H1 (cell line): ENCODE measurements at regions not wholly inside any gene's neighbourhood (a gene's known extent, or its start where the extent isn't known, plus 50 kb on each side); places are given as distances from the start of the nearest gene placed in this dataset.

Source experiments
- CTCF ChIA-PET: fragments of 300-600 bp; sonication (Branson Sonifier 250); formaldehyde crosslinking; loops from one replicate; lab custom pipeline; 2021; ENCODE audit not compliant: partially characterized antibody; lab: Charles Lee
- POLR2A ChIA-PET: fragments of 300-600 bp; sonication (Branson Sonifier 250); formaldehyde crosslinking; loops from one replicate; lab custom pipeline; 2021; ENCODE audit warnings: inconsistent platforms; ENCODE audit not compliant: partially characterized antibody; lab: Charles Lee
- DNase-seq, 2 experiments: peaks; one replicate each; pipeline versions ENCODE4 v3.0.0 to v3.0.0-alpha.2; 2010 to 2022; ENCODE audit warnings: low spot score in 2 of 2, low read depth in 1 of 2, mixed read lengths in 1 of 2
- FAIRE-seq: peaks from 2 replicates; lab custom pipeline; 2011; peaks lifted over from hg19 to GRCh38; lab: Jason Lieb, UNC
- H2AFZ ChIP-seq: 2 replicates; pipeline ENCODE4 v1.8.1; 2012; ENCODE audit warnings: low read length, inconsistent platforms
- H2AK5ac ChIP-seq: 2 replicates; pipeline ENCODE4 v1.6.1; 2013; ENCODE audit warnings: low read depth, low read length
- H2BK120ac ChIP-seq: replicated peaks from 2 replicates; pipeline ENCODE3; 2013; ENCODE audit warnings: low read depth, low read length, inconsistent platforms
- H2BK12ac ChIP-seq: 2 replicates; pipeline ENCODE4 v1.6.1; 2013; ENCODE audit warnings: low read depth, low read length
- H2BK15ac ChIP-seq: 2 replicates; pipeline ENCODE4 v1.6.1; 2013; ENCODE audit warnings: low read length
- H2BK20ac ChIP-seq: 2 replicates; pipeline ENCODE4 v1.6.1; 2013; ENCODE audit warnings: low read length
- H2BK5ac ChIP-seq: 2 replicates; pipeline ENCODE4 v1.6.1; 2013; ENCODE audit warnings: low read depth, low read length
- H3K14ac ChIP-seq: 2 replicates; pipeline ENCODE4 v1.6.1; 2013; ENCODE audit warnings: inconsistent platforms; ENCODE audit not compliant: insufficient read length
- H3K18ac ChIP-seq: 2 replicates; pipeline ENCODE4 v1.6.1; 2013; ENCODE audit warnings: low read length; ENCODE audit errors: extremely low read depth
- H3K23ac ChIP-seq: 2 replicates; pipeline ENCODE4 v1.6.1; 2013; ENCODE audit warnings: inconsistent platforms; ENCODE audit not compliant: insufficient read length
- H3K23me2 ChIP-seq: 2 replicates; pipeline ENCODE4 v1.6.1; 2013; ENCODE audit warnings: low read depth, low read length
- H3K27ac ChIP-seq: 2 replicates; pipeline ENCODE4 v1.6.1; 2011; ENCODE audit warnings: low read depth, low read length, inconsistent platforms
- H3K27me3 ChIP-seq, 4 experiments: replicated peaks in 1 of 4; 1 replicate in 1 of 4; 2 replicates in 3 of 4; pipeline versions ENCODE4 v1.6.1 to v1.8.1; 2011 to 2013; ENCODE audit warnings: low read length in 3 of 4, mild to moderate bottlenecking in 3 of 4, inconsistent platforms in 2 of 4, mixed read lengths in 2 of 4, moderate library complexity in 1 of 4; ENCODE audit not compliant: control insufficient read depth in 3 of 4, insufficient read depth in 3 of 4; ENCODE audit errors: extremely low read depth in 1 of 4
- H3K36me3 ChIP-seq, 4 experiments: 2 replicates each; pipeline versions ENCODE4 v1.6.1 to v1.8.1; 2011 to 2013; ENCODE audit warnings: mild to moderate bottlenecking in 4 of 4, low read length in 3 of 4, moderate library complexity in 2 of 4, control low read depth in 1 of 4, inconsistent platforms in 1 of 4; ENCODE audit not compliant: insufficient read depth in 4 of 4, control insufficient read depth in 2 of 4
- H3K4ac ChIP-seq: replicated peaks from 2 replicates; pipeline ENCODE3; 2013; ENCODE audit warnings: low read length, low read depth, mixed read lengths, inconsistent platforms; ENCODE audit not compliant: insufficient read length
- H3K4me1 ChIP-seq, 4 experiments: replicated peaks in 1 of 4; 1 replicate in 1 of 4; 2 replicates in 3 of 4; pipeline versions ENCODE4 v1.6.1 to v1.8.1; 2011 to 2013; ENCODE audit warnings: low read length in 3 of 4, inconsistent platforms in 2 of 4, mixed read lengths in 1 of 4; ENCODE audit not compliant: insufficient read depth in 4 of 4, control insufficient read depth in 3 of 4
- H3K4me2 ChIP-seq, 2 experiments: 2 replicates each; pipeline versions ENCODE4 v1.6.1 to v1.8.1; 2011 to 2013; ENCODE audit warnings: low read depth in 2 of 2, low read length in 2 of 2, control low read depth in 1 of 2, inconsistent platforms in 1 of 2, mild to moderate bottlenecking in 1 of 2; ENCODE audit not compliant: insufficient read depth in 1 of 2
- H3K4me3 ChIP-seq, 4 experiments: fragments of 200-600, 300-600 bp in 1 of 4; sonication (generic), shearing (Covaris generic), sonication (Bioruptor Twin) in 1 of 4; 2 replicates each; pipeline versions ENCODE4 v1.5.1 to v1.8.1; 2011 to 2016; ENCODE audit warnings: low read length in 4 of 4, low read depth in 3 of 4, control low read depth in 2 of 4, inconsistent platforms in 2 of 4, mild to moderate bottlenecking in 2 of 4, mixed read lengths in 1 of 4, moderate library complexity in 1 of 4; ENCODE audit not compliant: insufficient read depth in 2 of 4; ENCODE audit errors: extremely low read depth in 1 of 4
- H3K56ac ChIP-seq: replicated peaks from 2 replicates; pipeline ENCODE3; 2013; ENCODE audit warnings: low read depth, mild to moderate bottlenecking, mixed read lengths, low read length, inconsistent platforms; ENCODE audit not compliant: insufficient read length
- H3K79me1 ChIP-seq: 2 replicates; pipeline ENCODE4 v1.6.1; 2013; ENCODE audit warnings: low read depth, low read length, control low read depth
- H3K79me2 ChIP-seq, 2 experiments: 2 replicates each; pipeline versions ENCODE4 v1.6.1 to v1.8.1; 2012 to 2013; ENCODE audit warnings: low read length in 2 of 2, mild to moderate bottlenecking in 2 of 2, inconsistent platforms in 1 of 2; ENCODE audit not compliant: insufficient read depth in 2 of 2, control insufficient read depth in 1 of 2
- H3K9ac ChIP-seq, 4 experiments: replicated peaks in 1 of 4; 1 replicate in 1 of 4; 2 replicates in 3 of 4; pipeline versions ENCODE4 v1.6.1 to v1.8.1; 2011 to 2013; ENCODE audit warnings: low read depth in 3 of 4, low read length in 3 of 4, control low read depth in 2 of 4, mild to moderate bottlenecking in 2 of 4, moderate library complexity in 2 of 4, inconsistent platforms in 1 of 4; ENCODE audit errors: extremely low read depth in 1 of 4
- H3K9me3 ChIP-seq, 2 experiments: 2 replicates each; pipeline versions ENCODE4 v1.6.1 to v1.8.1; 2012 to 2013; ENCODE audit warnings: mild to moderate bottlenecking in 2 of 2, moderate library complexity in 2 of 2, control low read depth in 1 of 2, inconsistent platforms in 1 of 2, low read depth in 1 of 2, low read length in 1 of 2, mixed read lengths in 1 of 2; ENCODE audit not compliant: insufficient read depth in 2 of 2
- H4K20me1 ChIP-seq, 2 experiments: replicated peaks in 1 of 2; 2 replicates each; pipeline versions ENCODE3 to v1.8.1; 2011 to 2013; ENCODE audit warnings: inconsistent platforms in 2 of 2, low read length in 2 of 2, mild to moderate bottlenecking in 1 of 2; ENCODE audit not compliant: insufficient read depth in 2 of 2, control insufficient read depth in 1 of 2
- H4K5ac ChIP-seq: 2 replicates; pipeline ENCODE4 v1.6.1; 2013; ENCODE audit warnings: low read length, low read depth, mixed read lengths, inconsistent platforms; ENCODE audit not compliant: insufficient read length
- H4K8ac ChIP-seq: 2 replicates; pipeline ENCODE4 v1.8.0; 2013; ENCODE audit warnings: mild to moderate bottlenecking, moderate library complexity, low read length, inconsistent platforms; ENCODE audit not compliant: insufficient read depth; ENCODE audit errors: extremely low read depth
- H4K91ac ChIP-seq: replicated peaks from 2 replicates; pipeline ENCODE3; 2013; ENCODE audit warnings: low read length, mixed read lengths, inconsistent platforms; ENCODE audit not compliant: insufficient read length
- BACH1 ChIP-seq: IDR thresholded peaks from 2 replicates; pipeline ENCODE4 v1.6.1; 2012; ENCODE audit warnings: low read length, improper control_type of control experiment
- BCL11A ChIP-seq, 2 experiments: IDR thresholded peaks; one replicate each; pipeline ENCODE4 v1.6.1; 2011; ENCODE audit warnings: low read depth in 2 of 2, low read length in 2 of 2, mild to moderate bottlenecking in 2 of 2
- CEBPB ChIP-seq: IDR thresholded peaks from 2 replicates; pipeline ENCODE4 v1.6.1; 2012; ENCODE audit warnings: low read depth, low read length
- CHD1 ChIP-seq: IDR thresholded peaks from 2 replicates; pipeline ENCODE4 v1.6.1; 2012; ENCODE audit warnings: low read depth, low read length, improper control_type of control experiment
- CREB1 ChIP-seq: IDR thresholded peaks from 2 replicates; pipeline ENCODE4 v1.6.1; 2012; ENCODE audit warnings: inconsistent platforms
- HDAC6 ChIP-seq: IDR thresholded peaks from one replicate; pipeline ENCODE4 v1.7.1; 2012; ENCODE audit warnings: low read depth, mild to moderate bottlenecking, inconsistent platforms, low read length, moderate library complexity
- JUND ChIP-seq: IDR thresholded peaks from 2 replicates; pipeline ENCODE4 v1.6.1; 2011; ENCODE audit warnings: mild to moderate bottlenecking, improper control_type of control experiment, low read length
- KDM1A ChIP-seq: fragments of 200-600, 300-600 bp; sonication (generic); IDR thresholded peaks from 2 replicates; pipeline ENCODE4 v1.7.1; 2016; ENCODE audit warnings: mild to moderate bottlenecking, low read length, borderline replicate concordance
- POLR2AphosphoS5 ChIP-seq: IDR thresholded peaks from 2 replicates; pipeline ENCODE4 v1.6.1; 2011; ENCODE audit warnings: low read depth, low read length
- POU5F1 ChIP-seq: IDR thresholded peaks from 2 replicates; pipeline ENCODE4 v1.6.1; 2011; ENCODE audit warnings: low read depth, mild to moderate bottlenecking, low read length, moderate library complexity
- RFX5 ChIP-seq: IDR thresholded peaks from 2 replicates; pipeline ENCODE4 v1.6.1; 2011; ENCODE audit warnings: low read depth, low read length, improper control_type of control experiment, borderline replicate concordance
- RNF2 ChIP-seq: fragments of 200-900, 300-1000 bp; sonication (generic); IDR thresholded peaks from 2 replicates; pipeline ENCODE4 v1.7.1; 2016; ENCODE audit warnings: borderline replicate concordance, low read depth, mild to moderate bottlenecking, antibody characterized with exemption, low read length; ENCODE audit not compliant: poor library complexity, severe bottlenecking; ENCODE audit errors: missing control alignments
- SIX5 ChIP-seq: IDR thresholded peaks from 2 replicates; pipeline ENCODE4 v1.6.1; 2011; ENCODE audit warnings: mild to moderate bottlenecking, low read depth, low read length
- SP2 ChIP-seq: IDR thresholded peaks from 2 replicates; pipeline ENCODE4 v1.6.1; 2012; ENCODE audit warnings: mild to moderate bottlenecking, low read length, inconsistent platforms
- SUZ12 ChIP-seq: fragments of 200-600 bp; sonication (generic); IDR thresholded peaks from 2 replicates; pipeline ENCODE4 v1.6.1; 2012; ENCODE audit warnings: mild to moderate bottlenecking, inconsistent platforms, low read length, moderate library complexity, mixed read lengths
- TF ChIP-seq, protein P1 (sequence below): IDR thresholded peaks from 2 replicates; pipeline ENCODE4 v1.6.1; 2012; ENCODE audit warnings: low read length, inconsistent platforms

DNA sequence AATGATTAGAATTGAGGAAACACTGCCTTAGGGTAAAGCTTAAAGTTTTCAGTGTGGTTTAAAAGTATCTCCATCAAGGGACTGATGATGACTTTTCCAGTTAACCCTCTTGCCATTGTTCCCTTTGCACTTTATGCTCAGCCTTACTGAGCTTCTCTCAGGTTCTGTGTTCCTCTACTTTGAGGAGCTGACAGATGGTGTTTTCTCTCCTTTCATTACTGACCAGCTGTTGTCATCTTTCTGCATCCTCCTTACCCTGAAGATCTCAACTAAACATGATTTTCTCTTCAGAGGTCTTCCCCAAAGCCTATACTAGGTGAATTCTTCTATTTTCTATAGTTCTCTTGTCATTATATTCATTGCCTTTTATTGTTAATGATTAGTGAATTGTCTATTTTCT is 475.6 kb upstream of the SYNCRIP start:
- Histone ChIP-seq H3K9me3 (no peaks in the 10 kb centered on the region; a peak in 1 of 4 replicates), H3K18ac (no peak overlapping the region), H2BK5ac (no peak overlapping the region), H2BK20ac (no peak overlapping the region), H3K56ac (no peak overlapping the region), H3K4me1 (no peaks in the 10 kb centered on the region), H4K91ac (no peak overlapping the region), H2BK12ac (no peak overlapping the region), H3K79me1 (no peaks in the 10 kb centered on the region), H3K27ac (no peak overlapping the region), H2AK5ac (no peak overlapping the region), H3K4me3 (no peak overlapping the region), H2AFZ (no peak overlapping the region), H3K4me2 (no peak overlapping the region), H3K23ac (no peak overlapping the region), H3K14ac (no peak overlapping the region), H3K36me3 (no peaks in the 10 kb centered on the region), H3K27me3 (no peaks in the 10 kb centered on the region), H4K5ac (no peak overlapping the region), H2BK120ac (no peak overlapping the region), H4K20me1 (no peaks in the 10 kb centered on the region), H3K23me2 (no peaks in the 10 kb centered on the region), H4K8ac (no peak overlapping the region), H3K9ac (no peak overlapping the region), H3K79me2 (no peaks in the 10 kb centered on the region), H2BK15ac (no peak overlapping the region), H3K4ac (no peak overlapping the region)
- CTCF ChIA-PET: interaction anchor here (0.9 kb wide), 1 partner anchor 14 kb away, joined by 3 read pairs; no protein-coding TSS in a partner anchor
- DNase-seq (no peak), FAIRE-seq (no peak)
- POLR2A ChIA-PET: no interaction called here
- no peak for TF ChIP-seq KDM1A
- TF ChIP-seq, protein P1, sequence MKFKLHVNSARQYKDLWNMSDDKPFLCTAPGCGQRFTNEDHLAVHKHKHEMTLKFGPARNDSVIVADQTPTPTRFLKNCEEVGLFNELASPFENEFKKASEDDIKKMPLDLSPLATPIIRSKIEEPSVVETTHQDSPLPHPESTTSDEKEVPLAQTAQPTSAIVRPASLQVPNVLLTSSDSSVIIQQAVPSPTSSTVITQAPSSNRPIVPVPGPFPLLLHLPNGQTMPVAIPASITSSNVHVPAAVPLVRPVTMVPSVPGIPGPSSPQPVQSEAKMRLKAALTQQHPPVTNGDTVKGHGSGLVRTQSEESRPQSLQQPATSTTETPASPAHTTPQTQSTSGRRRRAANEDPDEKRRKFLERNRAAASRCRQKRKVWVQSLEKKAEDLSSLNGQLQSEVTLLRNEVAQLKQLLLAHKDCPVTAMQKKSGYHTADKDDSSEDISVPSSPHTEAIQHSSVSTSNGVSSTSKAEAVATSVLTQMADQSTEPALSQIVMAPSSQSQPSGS: no peak
- no peak for TF ChIP-seq BACH1
- no peak for TF ChIP-seq RNF2
- no peak for TF ChIP-seq CHD1
- TF ChIP-seq SUZ12: no peak
- TF ChIP-seq CREB1: no peak
- no peak for TF ChIP-seq RFX5
- no peak for TF ChIP-seq CEBPB
- no peak for TF ChIP-seq HDAC6
- TF ChIP-seq POLR2AphosphoS5: no peak
- TF ChIP-seq POU5F1: no peak
- no peak for TF ChIP-seq JUND
- no peak for TF ChIP-seq SIX5
- TF ChIP-seq SP2: no peak
- TF ChIP-seq BCL11A (IDR thresholded peaks at IDR 0.05; ENCODE audit: low read depth in 2 of 2, low read length in 2 of 2): no peak
